AG04450 (cell line): ENCODE measurements at regions not wholly inside any gene's neighbourhood (a gene's known extent, or its start where the extent isn't known, plus 50 kb on each side); places are given as distances from the start of the nearest gene placed in this dataset.
"Not testable (repeated sequence)": the region's sequence is repeated elsewhere in the genome, so short reads cannot be mapped to it uniquely, and the experiment has no call there.

ENCODE experiments used
- CTCF ChIA-PET: fragments of 300-600, 350-600 bp; formaldehyde crosslinking; extraction: SDS; loops from one replicate; lab custom pipeline; 2022; ENCODE audit warnings: antibody characterized with exemption, inconsistent platforms; lab: Charles Lee
- POLR2A ChIA-PET: fragments of 350-600 bp; formaldehyde crosslinking; extraction: SDS; loops from one replicate; lab custom pipeline; 2021; ENCODE audit warnings: antibody characterized with exemption, inconsistent platforms; lab: Yijun Ruan, JAX
- DNase-seq: peaks from one replicate; pipeline ENCODE4 v3.0.0-alpha.2; 2011; ENCODE audit warnings: low read depth, low spot score
- H3K27ac ChIP-seq: one replicate; pipeline ENCODE4 v1.5.1; 2012; ENCODE audit warnings: low read depth, low read length, control low read depth
- H3K27me3 ChIP-seq: one replicate; pipeline ENCODE4 v1.6.0; 2012; ENCODE audit warnings: low read length; ENCODE audit not compliant: control insufficient read depth, insufficient read depth
- H3K4me3 ChIP-seq: 2 replicates; pipeline ENCODE4 v1.5.1; 2011; ENCODE audit warnings: mild to moderate bottlenecking, low read depth, low read length, control low read depth
- H3K9me3 ChIP-seq: 2 replicates; pipeline ENCODE4 v1.5.1; 2012; ENCODE audit warnings: low read length; ENCODE audit not compliant: control insufficient read depth, insufficient read depth
- TF ChIP-seq, protein P1 (sequence below): IDR thresholded peaks from 2 replicates; pipeline ENCODE4 v1.5.1; 2011; ENCODE audit warnings: low read depth, low read length, control low read depth, inconsistent platforms

DNA sequence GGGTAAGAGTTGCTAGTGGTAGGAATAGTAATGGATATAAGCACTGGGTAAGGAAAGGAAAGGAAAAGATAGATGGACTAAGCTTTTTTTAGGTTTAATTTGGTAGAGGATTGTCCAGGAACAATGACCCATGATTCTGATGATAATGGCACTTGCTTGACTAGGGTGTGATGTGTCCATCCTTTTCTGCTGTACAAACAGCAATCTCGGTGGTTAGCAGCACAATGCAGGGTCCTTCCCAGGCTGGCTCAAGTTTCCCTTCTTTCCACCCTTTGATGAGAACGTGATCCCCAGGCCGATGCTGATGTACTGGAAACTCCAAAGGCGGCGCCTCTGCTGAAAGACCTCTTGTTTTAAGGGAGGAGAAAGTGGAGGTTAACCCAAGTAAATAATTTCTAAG, 105.3 kb downstream of the TMEM167A start:
- no peak for DNase-seq
- POLR2A ChIA-PET, result no interaction called here

DNA sequence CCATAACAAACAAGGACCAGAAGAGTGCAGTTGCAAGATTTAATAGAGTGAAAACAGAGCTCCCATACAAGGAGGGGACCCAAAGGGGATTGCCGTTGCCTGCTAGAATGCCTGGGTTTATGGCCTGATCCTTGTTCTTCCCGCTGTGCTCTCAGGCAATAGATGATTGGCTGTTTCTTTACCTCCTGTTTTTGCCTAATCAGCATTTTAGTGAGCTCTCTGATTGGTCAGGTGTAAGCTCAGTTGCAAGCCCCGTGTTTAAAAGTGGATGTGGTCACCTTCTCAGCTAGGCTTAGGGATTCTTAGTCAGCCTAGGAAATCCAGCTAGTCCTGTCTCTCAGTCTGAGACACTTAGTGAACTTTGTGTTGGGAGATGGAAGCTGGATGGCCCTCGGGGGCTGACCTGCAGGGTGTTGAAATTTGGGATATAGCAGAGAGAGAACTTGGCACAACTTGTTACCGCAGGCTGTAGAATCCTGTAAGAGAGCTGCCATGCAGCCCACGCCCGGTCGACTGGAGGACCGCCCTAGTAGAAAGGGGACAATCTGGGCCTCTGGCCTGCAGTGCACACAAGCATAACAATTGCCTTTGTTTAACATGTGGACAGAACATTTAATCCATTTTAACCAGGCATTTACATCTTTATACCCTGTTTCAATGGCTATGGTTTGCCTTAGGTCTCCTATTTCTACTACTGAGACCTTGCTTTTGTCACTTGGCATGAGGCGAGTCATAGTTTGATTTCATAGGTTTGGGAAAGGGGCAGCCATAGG, 106.0 kb downstream of the TMEM167A start:
- CTCF ChIA-PET, H3K4me3 ChIP-seq, H3K27ac ChIP-seq, H3K27me3 ChIP-seq, DNase-seq, POLR2A ChIA-PET: not testable (repeated sequence)
- H3K9me3 ChIP-seq, result peaks cover 15% of the 10 kb centered on the region; the same call in 1 of the 2 replicates

More for the DNA sequence above, 105.3 kb downstream of the TMEM167A start:
- H3K4me3 ChIP-seq, result no peak overlapping the region
- peaks cover 15% of the 10 kb centered on the region; the same call in 1 of the 2 replicates for H3K9me3 ChIP-seq
- CTCF ChIA-PET, result no interaction called here
- TF ChIP-seq, protein P1, sequence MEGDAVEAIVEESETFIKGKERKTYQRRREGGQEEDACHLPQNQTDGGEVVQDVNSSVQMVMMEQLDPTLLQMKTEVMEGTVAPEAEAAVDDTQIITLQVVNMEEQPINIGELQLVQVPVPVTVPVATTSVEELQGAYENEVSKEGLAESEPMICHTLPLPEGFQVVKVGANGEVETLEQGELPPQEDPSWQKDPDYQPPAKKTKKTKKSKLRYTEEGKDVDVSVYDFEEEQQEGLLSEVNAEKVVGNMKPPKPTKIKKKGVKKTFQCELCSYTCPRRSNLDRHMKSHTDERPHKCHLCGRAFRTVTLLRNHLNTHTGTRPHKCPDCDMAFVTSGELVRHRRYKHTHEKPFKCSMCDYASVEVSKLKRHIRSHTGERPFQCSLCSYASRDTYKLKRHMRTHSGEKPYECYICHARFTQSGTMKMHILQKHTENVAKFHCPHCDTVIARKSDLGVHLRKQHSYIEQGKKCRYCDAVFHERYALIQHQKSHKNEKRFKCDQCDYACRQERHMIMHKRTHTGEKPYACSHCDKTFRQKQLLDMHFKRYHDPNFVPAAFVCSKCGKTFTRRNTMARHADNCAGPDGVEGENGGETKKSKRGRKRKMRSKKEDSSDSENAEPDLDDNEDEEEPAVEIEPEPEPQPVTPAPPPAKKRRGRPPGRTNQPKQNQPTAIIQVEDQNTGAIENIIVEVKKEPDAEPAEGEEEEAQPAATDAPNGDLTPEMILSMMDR, result no peak
- no peak overlapping the region for H3K27ac ChIP-seq
- H3K27me3 ChIP-seq, result no peaks in the 10 kb centered on the region

DNA sequence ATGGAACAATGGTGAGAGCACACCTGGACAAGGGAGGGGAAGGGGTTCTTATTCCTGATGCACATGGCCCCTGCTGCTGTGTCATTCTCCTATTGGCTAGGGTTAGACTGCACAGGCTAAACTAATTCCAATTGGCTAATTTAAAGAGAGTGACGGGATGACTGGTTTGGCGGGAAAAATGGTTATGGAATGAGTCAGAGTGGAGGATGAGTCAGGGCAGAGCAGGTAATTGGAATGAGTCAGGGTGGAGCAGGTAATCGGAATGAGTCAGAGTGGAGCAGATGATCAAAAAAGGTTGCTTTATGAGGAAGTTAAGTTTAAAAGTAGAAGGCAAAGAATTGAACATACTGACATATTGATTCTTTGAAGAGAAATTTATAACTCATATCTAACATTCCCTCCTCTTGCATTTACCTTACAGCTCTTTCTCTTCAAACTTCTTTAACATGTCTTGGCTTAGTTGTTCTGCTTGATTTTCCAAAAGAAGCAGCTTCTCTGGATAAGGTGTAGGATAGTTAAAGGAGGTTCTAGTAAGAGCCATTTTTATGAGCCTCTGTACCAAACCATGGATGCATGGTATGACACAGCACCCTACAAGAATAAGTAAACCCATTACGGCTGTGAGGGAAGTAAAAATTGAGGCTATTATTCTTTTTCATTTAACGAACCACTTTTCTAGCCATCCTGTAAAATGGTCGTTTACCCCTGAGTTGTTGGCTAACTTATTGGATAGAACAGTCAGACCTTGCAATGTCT, 107.8 kb downstream of the TMEM167A start:
- H3K27ac ChIP-seq, H3K27me3 ChIP-seq, H3K4me3 ChIP-seq, H3K9me3 ChIP-seq, CTCF ChIA-PET, POLR2A ChIA-PET, DNase-seq: not testable (repeated sequence)

DNA sequence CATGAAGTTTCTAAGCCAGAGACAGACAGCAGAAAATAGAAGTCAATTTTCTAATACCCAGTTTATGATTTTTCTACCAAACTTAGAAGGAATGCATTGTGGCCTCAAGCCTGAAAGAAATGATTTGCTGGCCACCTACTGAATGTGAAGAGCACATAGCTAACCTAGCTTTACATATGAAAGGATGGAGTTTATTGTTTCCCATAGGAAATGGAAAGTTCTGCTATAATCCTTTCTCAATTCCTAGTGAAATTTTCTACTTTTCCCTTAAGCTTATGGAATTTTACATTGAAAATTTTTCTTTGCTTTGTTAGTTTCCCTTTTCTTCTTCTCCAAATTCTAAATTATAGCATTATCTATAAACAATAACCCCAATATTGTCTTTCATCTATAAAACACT, 110.1 kb downstream of the TMEM167A start:
- POLR2A ChIA-PET, result no interaction called here
- CTCF ChIA-PET, result interaction anchor here (0.6 kb wide), 1 partner anchor 623 kb away, joined by 3 read pairs; no protein-coding TSS in a partner anchor
- no peak for DNase-seq
- H3K9me3 ChIP-seq, result no peaks in the 10 kb centered on the region
- H3K27me3 ChIP-seq, result no peaks in the 10 kb centered on the region
- no peak overlapping the region for H3K4me3 ChIP-seq
- H3K27ac ChIP-seq, result no peak overlapping the region
- TF ChIP-seq, protein P1, result no peak

DNA sequence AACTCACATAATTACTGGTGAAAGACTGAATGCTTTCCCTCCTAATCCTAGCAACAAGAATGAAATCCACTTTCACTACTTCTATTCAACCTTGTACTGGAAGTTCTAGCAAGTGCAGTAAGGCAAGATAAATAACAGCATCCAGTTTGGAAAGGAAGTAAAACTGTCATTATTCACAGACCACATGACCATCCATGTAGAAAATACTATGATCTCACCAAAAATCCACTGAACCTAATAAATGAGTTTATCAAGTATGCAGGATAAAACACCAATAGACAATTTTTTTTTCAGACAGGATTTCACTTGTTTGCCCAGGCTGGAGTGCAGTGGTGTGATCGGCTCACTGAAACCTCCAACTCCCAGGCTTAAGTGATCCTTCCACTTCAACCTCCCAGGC, 117.7 kb downstream of the TMEM167A start:
- no peak for DNase-seq
- TF ChIP-seq, protein P1, result no peak
- H3K4me3 ChIP-seq, result no peak overlapping the region
- ChIA-PET CTCF (no interaction called here), POLR2A (no interaction called here)
- no peak overlapping the region for H3K27ac ChIP-seq
- no peaks in the 10 kb centered on the region for H3K27me3 ChIP-seq
- no peaks in the 10 kb centered on the region for H3K9me3 ChIP-seq

DNA sequence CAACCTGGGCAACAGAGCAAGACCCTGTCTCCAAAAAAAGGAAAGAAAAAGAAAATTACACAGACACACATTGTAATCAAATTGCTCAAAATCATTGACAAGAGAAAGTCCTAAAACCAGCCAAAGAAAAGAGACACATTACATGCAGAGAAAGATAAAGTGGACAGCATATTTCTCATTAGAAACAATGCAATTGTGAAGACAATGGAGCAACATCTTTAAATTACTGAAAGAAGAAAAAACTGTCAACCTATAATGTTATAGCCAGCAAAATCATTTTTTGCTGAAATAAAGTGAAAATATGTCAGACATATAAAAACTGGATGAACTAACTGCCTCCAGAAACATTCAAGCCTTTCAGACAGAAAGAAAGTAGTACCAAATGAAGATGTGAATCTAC, 120.6 kb downstream of the TMEM167A start:
- CTCF ChIA-PET, result no interaction called here
- H3K9me3 ChIP-seq, result no peaks in the 10 kb centered on the region
- POLR2A ChIA-PET, result no interaction called here
- H3K27me3 ChIP-seq, result no peaks in the 10 kb centered on the region
- no peak overlapping the region for H3K4me3 ChIP-seq
- TF ChIP-seq, protein P1, result no peak
- no peak overlapping the region for H3K27ac ChIP-seq
- no peak for DNase-seq
